ENCODE measurements at regions not wholly inside any gene's neighbourhood (a gene's known extent, or its start where the extent isn't known, plus 50 kb on each side); places are given as distances from the start of the nearest gene placed in this dataset.

- H3K36me3 ChIP-seq (ENCODE audit: insufficient read depth): no peaks in the 10 kb centered on the region
- H3K27ac ChIP-seq: no peak overlapping the region
- H3K4me1 ChIP-seq (ENCODE audit: low read depth, poor library complexity, severe bottlenecking): no peaks in the 10 kb centered on the region
- no peak overlapping the region for H2AFZ ChIP-seq (ENCODE audit: low read depth)
- no peak for TF ChIP-seq CTCF (conservative IDR thresholded peaks at IDR 0.05; ENCODE audit: low read depth, low read length)
- no peak overlapping the region for H3K4me2 ChIP-seq
- no peak overlapping the region for H3K9ac ChIP-seq
- H3K79me2 ChIP-seq (ENCODE audit: insufficient read depth, low read depth): no peaks in the 10 kb centered on the region
- H4K20me1 ChIP-seq (ENCODE audit: insufficient read depth): no peaks in the 10 kb centered on the region
- no peak overlapping the region for H3K4me3 ChIP-seq (IDR thresholded peaks at IDR 0.05; ENCODE audit: insufficient read depth, low read depth, low read length)
- no peaks in the 10 kb centered on the region for H3K27me3 ChIP-seq (ENCODE audit: insufficient read depth, low read depth)
These were observed 622.8 kb downstream of the DACH1 start for GRCh38 chr13:71244161-71244560.

- H3K4me3 ChIP-seq (IDR thresholded peaks at IDR 0.05; ENCODE audit: insufficient read depth, low read depth, low read length): no peak overlapping the region
These were observed 624.8 kb downstream of the DACH1 start for GRCh38 chr13:71242201-71242600.

GRCh38 chr13:71240911-71241310 lies 626.1 kb downstream of the DACH1 start:
- H3K27me3 ChIP-seq (ENCODE audit: insufficient read depth, low read depth): no peaks in the 10 kb centered on the region
- no peak overlapping the region for H3K4me2 ChIP-seq
- no peak overlapping the region for H3K9ac ChIP-seq
- H2AFZ ChIP-seq (ENCODE audit: low read depth): no peak overlapping the region
- H3K4me1 ChIP-seq (ENCODE audit: low read depth, poor library complexity, severe bottlenecking): no peaks in the 10 kb centered on the region
- no peak for TF ChIP-seq CTCF (conservative IDR thresholded peaks at IDR 0.05; ENCODE audit: low read depth, low read length)
- H3K36me3 ChIP-seq (ENCODE audit: insufficient read depth): no peaks in the 10 kb centered on the region
- no peaks in the 10 kb centered on the region for H4K20me1 ChIP-seq (ENCODE audit: insufficient read depth)
- no peak overlapping the region for H3K4me3 ChIP-seq (IDR thresholded peaks at IDR 0.05; ENCODE audit: insufficient read depth, low read depth, low read length)
- no peak overlapping the region for H3K27ac ChIP-seq
- no peaks in the 10 kb centered on the region for H3K79me2 ChIP-seq (ENCODE audit: insufficient read depth, low read depth)

More at GRCh38 chr13:71242201-71242600, 624.8 kb downstream of the DACH1 start:
- no peak for TF ChIP-seq CTCF (conservative IDR thresholded peaks at IDR 0.05; ENCODE audit: low read depth, low read length)
- no peaks in the 10 kb centered on the region for H3K27me3 ChIP-seq (ENCODE audit: insufficient read depth, low read depth)
- no peak overlapping the region for H3K27ac ChIP-seq
- no peaks in the 10 kb centered on the region for H3K79me2 ChIP-seq (ENCODE audit: insufficient read depth, low read depth)
- no peak overlapping the region for H3K9ac ChIP-seq
- H2AFZ ChIP-seq (ENCODE audit: low read depth): no peak overlapping the region
- no peaks in the 10 kb centered on the region for H3K36me3 ChIP-seq (ENCODE audit: insufficient read depth)
- H3K4me2 ChIP-seq: no peak overlapping the region
- H4K20me1 ChIP-seq (ENCODE audit: insufficient read depth): no peaks in the 10 kb centered on the region
- no peaks in the 10 kb centered on the region for H3K4me1 ChIP-seq (ENCODE audit: low read depth, poor library complexity, severe bottlenecking)

GRCh38 chr13:71237332-71237731 lies 629.7 kb downstream of the DACH1 start:
- Histone ChIP-seq H3K4me3 (IDR thresholded peaks at IDR 0.05; ENCODE audit: insufficient read depth, low read depth, low read length) (no peak overlapping the region), H3K36me3 (ENCODE audit: insufficient read depth) (no peaks in the 10 kb centered on the region), H3K27me3 (ENCODE audit: insufficient read depth, low read depth) (no peaks in the 10 kb centered on the region), H4K20me1 (ENCODE audit: insufficient read depth) (no peaks in the 10 kb centered on the region), H3K79me2 (ENCODE audit: insufficient read depth, low read depth) (no peaks in the 10 kb centered on the region), H3K27ac (no peak overlapping the region), H3K9ac (no peak overlapping the region), H2AFZ (ENCODE audit: low read depth) (no peak overlapping the region), H3K4me1 (ENCODE audit: low read depth, poor library complexity, severe bottlenecking) (no peaks in the 10 kb centered on the region), H3K4me2 (no peak overlapping the region)
- no peak for TF ChIP-seq CTCF (conservative IDR thresholded peaks at IDR 0.05; ENCODE audit: low read depth, low read length)
